OCI-LY7 (cell line): ENCODE measurements at regions not wholly inside any gene's neighbourhood (a gene's known extent, or its start where the extent isn't known, plus 50 kb on each side); places are given as distances from the start of the nearest gene placed in this dataset.
A peak's percentile ranks its signal among the peaks of the same experiment; 100 is the strongest.

Experiments
- BruUV-seq: library from RNA; stranded (reverse); fragments of 400-500 nt; replicated peaks from 2 replicates; lab custom pipeline; 2021; lab: Mats Ljungman, UMichigan
- CTCF ChIA-PET: fragments of 300-600 bp; sonication (Branson Sonifier 250); formaldehyde crosslinking; loops from one replicate; lab custom pipeline; 2022; ENCODE audit warnings: antibody characterized with exemption; ENCODE audit not compliant: unreplicated experiment; lab: Charles Lee
- POLR2A ChIA-PET: fragments of 300-600 bp; sonication (Branson Sonifier 250); formaldehyde crosslinking; loops from one replicate; lab custom pipeline; 2022; ENCODE audit warnings: antibody characterized with exemption; lab: Charles Lee
- DNase-seq: peaks from one replicate; pipeline ENCODE4 v3.0.0-alpha.2; 2015; ENCODE audit warnings: low spot score
- H2AFZ ChIP-seq: fragments of 200-600 bp; sonication (generic), shearing (Covaris generic); 2 replicates; pipeline ENCODE4 v1.6.1; 2014; ENCODE audit warnings: mild to moderate bottlenecking, antibody characterized with exemption, low read length, moderate library complexity
- H3K27ac ChIP-seq: fragments of 200-600 bp; sonication (generic); 2 replicates; pipeline ENCODE4 v1.5.1; 2014; ENCODE audit warnings: mixed run types, low read depth, mild to moderate bottlenecking, moderate library complexity, low read length, inconsistent platforms; ENCODE audit not compliant: poor library complexity, severe bottlenecking
- H3K36me3 ChIP-seq: fragments of 200-600 bp; sonication (generic); 2 replicates; pipeline ENCODE4 v1.6.1; 2014; ENCODE audit warnings: mild to moderate bottlenecking, antibody characterized with exemption, low read length, moderate library complexity, mixed read lengths; ENCODE audit not compliant: insufficient read depth
- H3K4me1 ChIP-seq: fragments of 200-600 bp; sonication (generic); 2 replicates; pipeline ENCODE4 v1.5.1; 2014; ENCODE audit warnings: mild to moderate bottlenecking, low read length; ENCODE audit not compliant: insufficient read depth, poor library complexity, severe bottlenecking
- H3K4me2 ChIP-seq: fragments of 200-600 bp; sonication (generic); 2 replicates; pipeline ENCODE4 v1.6.1; 2014; ENCODE audit warnings: mild to moderate bottlenecking, low read length
- H3K4me3 ChIP-seq: fragments of 200-600 bp; sonication (generic); 2 replicates; pipeline ENCODE4 v1.5.1; 2014; ENCODE audit warnings: mild to moderate bottlenecking, low read depth, low read length; ENCODE audit not compliant: poor library complexity, severe bottlenecking
- H3K79me2 ChIP-seq: fragments of 200-600 bp; sonication (generic); 2 replicates; pipeline ENCODE4 v1.6.1; 2016; ENCODE audit warnings: low read depth, mild to moderate bottlenecking, low read length, moderate library complexity, mixed read lengths; ENCODE audit not compliant: insufficient read depth
- H3K9me2 ChIP-seq: fragments of 200-600 bp; sonication (generic); 2 replicates; pipeline ENCODE4 v1.6.1; 2016; ENCODE audit warnings: mild to moderate bottlenecking, low read length, mixed read lengths; ENCODE audit not compliant: insufficient read depth
- H3K9me3 ChIP-seq: fragments of 200-600 bp; sonication (generic); 2 replicates; pipeline ENCODE4 v1.6.1; 2014; ENCODE audit warnings: mild to moderate bottlenecking, mixed run types, low read length, mixed read lengths
- H4K20me1 ChIP-seq: fragments of 200-600 bp; sonication (generic); 2 replicates; pipeline ENCODE4 v1.6.1; 2014; ENCODE audit warnings: mild to moderate bottlenecking, antibody characterized with exemption, low read length, moderate library complexity, mixed read lengths; ENCODE audit not compliant: insufficient read depth
- CTCF ChIP-seq: fragments of 200-600 bp; sonication (generic); conservative IDR thresholded peaks from 2 replicates; pipeline ENCODE4 v1.5.1; 2014; ENCODE audit warnings: mild to moderate bottlenecking, antibody characterized with exemption, low read length, moderate library complexity, mixed read lengths
- EZH2phosphoT487 ChIP-seq: fragments of 200-600 bp; sonication (generic); IDR thresholded peaks from 2 replicates; pipeline ENCODE4 v1.6.1; 2018; ENCODE audit warnings: low read depth, borderline replicate concordance, mild to moderate bottlenecking, mixed run types, antibody characterized with exemption, low read length, moderate library complexity, mixed read lengths
- intact Hi-C: fragments of 100-400 bp; cut with micrococcal nuclease; formaldehyde crosslinking; loops from one replicate; pipeline ENCODE4 v1.10.0; 2022; ENCODE audit not compliant: unreplicated experiment

GRCh38 chr2:8236391-8236790 lies 445.5 kb upstream of the ID2 start:
- no TSS peak for BruUV-seq
- peaks cover 91% of the 10 kb centered on the region for H3K4me1 ChIP-seq

GRCh38 chr2:8238521-8239230 lies 443.2 kb upstream of the ID2 start:
- H3K4me3 ChIP-seq = no peak overlapping the region
- peak overlapping the region; percentile 41 for H3K4me2 ChIP-seq
- no peaks in the 10 kb centered on the region for H3K79me2 ChIP-seq
- ChIA-PET CTCF (no interaction called here), POLR2A (interaction anchor here (0.6 to 1.3 kb wide), 4 partner anchors 15 to 446 kb away, joined by 3 to 4 read pairs (median 3); no protein-coding TSS in a partner anchor)
- TF ChIP-seq EZH2phosphoT487 (no peak), CTCF (no peak)
- BruUV-seq = no TSS peak
- peak overlapping the region; percentile 71; the same call in 1 of the 2 replicates for H2AFZ ChIP-seq
- peaks cover 10% of the 10 kb centered on the region for H3K9me3 ChIP-seq
- peaks cover 83% of the 10 kb centered on the region for H3K4me1 ChIP-seq
- H3K36me3 ChIP-seq = peaks cover 4% of the 10 kb centered on the region
- no peak for DNase-seq
- intact Hi-C loops = loop anchor here (5.0 kb wide), 1 partner anchor 199 kb away; no protein-coding TSS in a partner anchor
- no peaks in the 10 kb centered on the region for H3K9me2 ChIP-seq
- no peak overlapping the region for H3K27ac ChIP-seq
- no peaks in the 10 kb centered on the region for H4K20me1 ChIP-seq

More at GRCh38 chr2:8236391-8236790, 445.5 kb upstream of the ID2 start:
- no peaks in the 10 kb centered on the region for H4K20me1 ChIP-seq
- intact Hi-C loops = loop anchor here (5.0 kb wide), 1 partner anchor 201 kb away; no protein-coding TSS in a partner anchor
- CTCF ChIA-PET = no interaction called here
- no peaks in the 10 kb centered on the region for H3K79me2 ChIP-seq
- no peak for TF ChIP-seq CTCF
- TF ChIP-seq EZH2phosphoT487 = no peak
- POLR2A ChIA-PET = interaction anchor here (0.6 to 2.6 kb wide), 12 partner anchors 9 to 496 kb away, joined by 3 to 14 read pairs (median 4); no protein-coding TSS in a partner anchor
- H3K4me2 ChIP-seq = peak overlapping the region; percentile 79; the same call in 1 of the 2 replicates
- peak overlapping the region; percentile 97 for H3K27ac ChIP-seq
- H3K36me3 ChIP-seq = 0 out of 2 replicates have a peak, but pooled peaks cover 2% of the 10 kb centered on the region
- H2AFZ ChIP-seq = peak overlapping the region; percentile 30; the same call in 1 of the 2 replicates
- H3K4me3 ChIP-seq = no peak overlapping the region
- no peak for DNase-seq
- H3K9me2 ChIP-seq = no peaks in the 10 kb centered on the region
- H3K9me3 ChIP-seq = no peaks in the 10 kb centered on the region
